ENCODE measurements at regions not wholly inside any gene's neighbourhood (a gene's known extent, or its start where the extent isn't known, plus 50 kb on each side); places are given as distances from the start of the nearest gene placed in this dataset.

DNA sequence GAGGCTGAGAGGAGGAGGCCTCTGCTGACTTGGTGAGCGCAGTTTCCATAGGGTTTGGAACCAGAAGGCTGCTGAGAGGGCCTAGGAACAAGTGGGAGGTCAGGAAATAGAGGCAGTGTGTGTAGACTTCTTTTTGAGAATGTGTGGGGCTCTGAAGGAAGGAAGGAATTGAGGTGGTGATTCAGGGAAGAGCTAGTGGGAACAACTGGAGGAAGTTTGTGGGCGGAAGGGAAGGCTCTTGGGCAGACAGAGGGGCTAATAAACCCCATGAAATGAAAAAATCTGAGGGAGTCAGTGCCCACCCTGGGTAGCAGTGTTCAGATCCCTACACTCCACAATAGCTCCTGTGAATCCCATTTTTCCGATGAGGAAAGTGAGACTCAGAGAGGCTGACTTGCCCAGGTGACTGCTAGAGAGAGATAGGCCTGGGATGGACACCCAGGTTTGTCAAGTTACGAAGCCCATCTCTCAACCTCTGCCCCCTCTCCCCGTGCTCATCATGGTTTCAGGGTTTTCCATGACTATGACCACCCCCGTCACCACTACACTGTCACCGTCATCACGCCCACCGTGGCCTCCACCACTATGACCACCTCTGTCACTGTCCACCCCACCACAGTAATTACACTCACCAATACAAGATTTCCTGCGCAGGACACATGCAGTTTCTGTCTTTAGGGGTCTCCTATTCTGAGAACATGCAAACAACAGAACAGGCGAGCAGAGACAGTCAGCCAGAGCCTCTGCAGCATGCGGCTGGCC, 106.4 kb downstream of the MRPL14 start:
- TF ChIP-seq POLR2AphosphoS5 (IDR thresholded peaks at IDR 0.05; ENCODE audit: low read depth, low read length) (no peak), TAF1 (IDR thresholded peaks at IDR 0.05; ENCODE audit: borderline replicate concordance, insufficient read depth, low read length) (no peak)
- TF ChIP-seq, protein P1, sequence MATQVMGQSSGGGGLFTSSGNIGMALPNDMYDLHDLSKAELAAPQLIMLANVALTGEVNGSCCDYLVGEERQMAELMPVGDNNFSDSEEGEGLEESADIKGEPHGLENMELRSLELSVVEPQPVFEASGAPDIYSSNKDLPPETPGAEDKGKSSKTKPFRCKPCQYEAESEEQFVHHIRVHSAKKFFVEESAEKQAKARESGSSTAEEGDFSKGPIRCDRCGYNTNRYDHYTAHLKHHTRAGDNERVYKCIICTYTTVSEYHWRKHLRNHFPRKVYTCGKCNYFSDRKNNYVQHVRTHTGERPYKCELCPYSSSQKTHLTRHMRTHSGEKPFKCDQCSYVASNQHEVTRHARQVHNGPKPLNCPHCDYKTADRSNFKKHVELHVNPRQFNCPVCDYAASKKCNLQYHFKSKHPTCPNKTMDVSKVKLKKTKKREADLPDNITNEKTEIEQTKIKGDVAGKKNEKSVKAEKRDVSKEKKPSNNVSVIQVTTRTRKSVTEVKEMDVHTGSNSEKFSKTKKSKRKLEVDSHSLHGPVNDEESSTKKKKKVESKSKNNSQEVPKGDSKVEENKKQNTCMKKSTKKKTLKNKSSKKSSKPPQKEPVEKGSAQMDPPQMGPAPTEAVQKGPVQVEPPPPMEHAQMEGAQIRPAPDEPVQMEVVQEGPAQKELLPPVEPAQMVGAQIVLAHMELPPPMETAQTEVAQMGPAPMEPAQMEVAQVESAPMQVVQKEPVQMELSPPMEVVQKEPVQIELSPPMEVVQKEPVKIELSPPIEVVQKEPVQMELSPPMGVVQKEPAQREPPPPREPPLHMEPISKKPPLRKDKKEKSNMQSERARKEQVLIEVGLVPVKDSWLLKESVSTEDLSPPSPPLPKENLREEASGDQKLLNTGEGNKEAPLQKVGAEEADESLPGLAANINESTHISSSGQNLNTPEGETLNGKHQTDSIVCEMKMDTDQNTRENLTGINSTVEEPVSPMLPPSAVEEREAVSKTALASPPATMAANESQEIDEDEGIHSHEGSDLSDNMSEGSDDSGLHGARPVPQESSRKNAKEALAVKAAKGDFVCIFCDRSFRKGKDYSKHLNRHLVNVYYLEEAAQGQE (IDR thresholded peaks at IDR 0.05; ENCODE audit: insufficient read depth in 1 of 2, low read depth in 2 of 2, low read length in 2 of 2), result no peak

Data from PFSK-1 (cell line).